H1 (cell line): ENCODE measurements at regions not wholly inside any gene's neighbourhood (a gene's known extent, or its start where the extent isn't known, plus 50 kb on each side); places are given as distances from the start of the nearest gene placed in this dataset.

Experiments
- JUN ChIP-seq: IDR thresholded peaks from 2 replicates; pipeline ENCODE4 v1.6.1; 2011; ENCODE audit warnings: low read depth, mild to moderate bottlenecking, improper control_type of control experiment, low read length
- SAP30 ChIP-seq: fragments of 300-600 bp; sonication (generic); IDR thresholded peaks from 2 replicates; pipeline ENCODE4 v1.7.1; 2012; ENCODE audit warnings: low read length, moderate library complexity, mild to moderate bottlenecking, inconsistent platforms; ENCODE audit not compliant: insufficient read depth, insufficient replicate concordance
- SP1 ChIP-seq: IDR thresholded peaks from 2 replicates; pipeline ENCODE4 v1.6.1; 2011; ENCODE audit warnings: low read depth, low read length
- SP2 ChIP-seq: IDR thresholded peaks from 2 replicates; pipeline ENCODE4 v1.6.1; 2012; ENCODE audit warnings: mild to moderate bottlenecking, low read length, inconsistent platforms
- TF ChIP-seq, protein P1 (sequence below): IDR thresholded peaks from 2 replicates; pipeline ENCODE4 v1.6.1; 2011; ENCODE audit warnings: low read length, improper control_type of control experiment
- TF ChIP-seq, protein P2 (sequence below): IDR thresholded peaks from 2 replicates; pipeline ENCODE4 v1.6.1; 2012; ENCODE audit warnings: inconsistent platforms

DNA sequence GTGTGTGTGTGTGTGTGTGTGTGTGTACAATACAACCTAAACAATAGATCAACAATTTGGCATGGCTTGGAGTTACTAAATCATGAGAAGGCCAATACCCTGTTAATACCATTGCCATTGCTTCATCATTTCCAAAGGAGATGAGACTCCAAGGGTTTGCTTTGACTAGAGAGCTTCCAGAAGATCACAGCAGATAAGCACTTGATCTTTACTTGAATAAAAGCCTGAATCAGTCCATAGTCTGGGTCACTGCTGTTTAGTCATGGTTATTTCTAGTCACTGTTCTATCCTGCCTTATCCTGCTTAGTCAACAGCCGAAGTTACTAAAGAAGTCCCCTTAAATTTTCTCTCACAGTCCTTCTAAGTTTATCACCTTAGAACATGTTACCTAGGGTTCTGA lies 58.2 kb downstream of the RAB40AL start (continued):
- no peak for TF ChIP-seq JUN
- TF ChIP-seq SP1: no peak
- TF ChIP-seq, protein P1, sequence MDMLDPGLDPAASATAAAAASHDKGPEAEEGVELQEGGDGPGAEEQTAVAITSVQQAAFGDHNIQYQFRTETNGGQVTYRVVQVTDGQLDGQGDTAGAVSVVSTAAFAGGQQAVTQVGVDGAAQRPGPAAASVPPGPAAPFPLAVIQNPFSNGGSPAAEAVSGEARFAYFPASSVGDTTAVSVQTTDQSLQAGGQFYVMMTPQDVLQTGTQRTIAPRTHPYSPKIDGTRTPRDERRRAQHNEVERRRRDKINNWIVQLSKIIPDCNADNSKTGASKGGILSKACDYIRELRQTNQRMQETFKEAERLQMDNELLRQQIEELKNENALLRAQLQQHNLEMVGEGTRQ: no peak
- TF ChIP-seq SAP30: no peak
- no peak for TF ChIP-seq SP2
- TF ChIP-seq, protein P2, sequence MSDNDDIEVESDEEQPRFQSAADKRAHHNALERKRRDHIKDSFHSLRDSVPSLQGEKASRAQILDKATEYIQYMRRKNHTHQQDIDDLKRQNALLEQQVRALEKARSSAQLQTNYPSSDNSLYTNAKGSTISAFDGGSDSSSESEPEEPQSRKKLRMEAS: no peak
